Peyer's patch (tissue), 4 donors: ENCODE measurements at regions not wholly inside any gene's neighbourhood (a gene's known extent, or its start where the extent isn't known, plus 50 kb on each side); places are given as distances from the start of the nearest gene placed in this dataset.
"Not testable (repeated sequence)": the region's sequence is repeated elsewhere in the genome, so short reads cannot be mapped to it uniquely, and the experiment has no call there.

Source experiments
- DNase-seq, 3 donors: peaks; one replicate each; pipeline ENCODE4 v3.0.0-alpha.2; 2017 to 2019
- H3K27ac ChIP-seq, 4 donors: fragments of 200-600 bp; sonication (generic); one replicate each; pipeline ENCODE4 v1.5.1; 2016 to 2019
- H3K27me3 ChIP-seq, 2 donors: fragments of 200-600 bp; sonication (generic); one replicate each; pipeline ENCODE4 v1.5.1; 2019
- H3K36me3 ChIP-seq, 3 donors: fragments of 200-600 bp; sonication (generic); one replicate each; pipeline ENCODE4 v1.5.1; 2016 to 2019
- H3K4me1 ChIP-seq, 4 donors: fragments of 200-600 bp; sonication (generic); one replicate each; pipeline ENCODE4 v1.5.1; 2016 to 2019
- H3K4me3 ChIP-seq, 4 donors: fragments of 200-600 bp; sonication (generic); 1 replicate in 3 of 4; 2 replicates in 1 of 4; pipeline ENCODE4 v1.5.1; 2016 to 2019; ENCODE audit warnings: mild to moderate bottlenecking in 1 of 4
- H3K9me3 ChIP-seq, 4 donors: fragments of 200-600 bp; sonication (generic); one replicate each; pipeline ENCODE4 v1.5.1; 2016 to 2019; ENCODE audit warnings: mild to moderate bottlenecking in 1 of 4
- POLR2A ChIP-seq, 2 donors: fragments of 450-650 bp; IDR thresholded peaks; one replicate each; pipeline ENCODE4 v1.5.1; 2017; ENCODE audit warnings: antibody characterized with exemption in 2 of 2, mild to moderate bottlenecking in 2 of 2, moderate library complexity in 2 of 2
- TF ChIP-seq, protein P1 (sequence below), 6 experiments: fragments of 450-650 bp in 4 of 6; fragments of 200-600 bp in 2 of 6; sonication (generic) in 1 of 6; IDR thresholded peaks; one replicate each; pipeline ENCODE4 v1.5.1; 2017 to 2019; ENCODE audit warnings: antibody characterized with exemption in 6 of 6, mild to moderate bottlenecking in 3 of 6, moderate library complexity in 1 of 6

DNA sequence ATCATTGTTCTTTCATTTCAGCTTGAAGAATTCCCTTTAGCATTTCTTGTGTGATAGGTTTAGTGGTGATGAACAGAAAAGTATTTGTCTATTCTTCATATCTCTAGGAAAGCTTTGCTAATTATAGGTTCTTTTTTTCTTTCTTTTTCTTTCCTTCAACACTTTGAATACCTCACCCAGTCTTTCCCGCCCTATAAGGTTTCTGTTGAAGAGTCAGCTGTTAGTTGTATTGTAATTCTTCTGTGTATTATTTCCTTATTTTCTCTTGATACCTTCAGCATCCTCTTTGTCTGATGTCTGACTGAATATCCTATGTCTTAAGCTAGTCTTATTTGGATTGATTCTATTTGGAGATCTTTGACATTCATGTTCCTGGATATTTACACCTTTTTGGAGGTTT, 1989.4 kb downstream of the PCDH9 start:
- no peaks in the 10 kb centered on the region for H3K36me3 ChIP-seq
- H3K9me3 ChIP-seq, result peaks cover 0 to 3% (median 0%) of the 10 kb centered on the region in 4 donors
- H3K27ac ChIP-seq, result no peak overlapping the region
- no peaks in the 10 kb centered on the region for H3K27me3 ChIP-seq
- TF ChIP-seq, protein P1, sequence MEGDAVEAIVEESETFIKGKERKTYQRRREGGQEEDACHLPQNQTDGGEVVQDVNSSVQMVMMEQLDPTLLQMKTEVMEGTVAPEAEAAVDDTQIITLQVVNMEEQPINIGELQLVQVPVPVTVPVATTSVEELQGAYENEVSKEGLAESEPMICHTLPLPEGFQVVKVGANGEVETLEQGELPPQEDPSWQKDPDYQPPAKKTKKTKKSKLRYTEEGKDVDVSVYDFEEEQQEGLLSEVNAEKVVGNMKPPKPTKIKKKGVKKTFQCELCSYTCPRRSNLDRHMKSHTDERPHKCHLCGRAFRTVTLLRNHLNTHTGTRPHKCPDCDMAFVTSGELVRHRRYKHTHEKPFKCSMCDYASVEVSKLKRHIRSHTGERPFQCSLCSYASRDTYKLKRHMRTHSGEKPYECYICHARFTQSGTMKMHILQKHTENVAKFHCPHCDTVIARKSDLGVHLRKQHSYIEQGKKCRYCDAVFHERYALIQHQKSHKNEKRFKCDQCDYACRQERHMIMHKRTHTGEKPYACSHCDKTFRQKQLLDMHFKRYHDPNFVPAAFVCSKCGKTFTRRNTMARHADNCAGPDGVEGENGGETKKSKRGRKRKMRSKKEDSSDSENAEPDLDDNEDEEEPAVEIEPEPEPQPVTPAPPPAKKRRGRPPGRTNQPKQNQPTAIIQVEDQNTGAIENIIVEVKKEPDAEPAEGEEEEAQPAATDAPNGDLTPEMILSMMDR (IDR thresholded peaks at IDR 0.05), result no peak
- TF ChIP-seq POLR2A (IDR thresholded peaks at IDR 0.05), result no peak
- H3K4me1 ChIP-seq, result no peaks in the 10 kb centered on the region
- no peak overlapping the region for H3K4me3 ChIP-seq
- no peak for DNase-seq

DNA sequence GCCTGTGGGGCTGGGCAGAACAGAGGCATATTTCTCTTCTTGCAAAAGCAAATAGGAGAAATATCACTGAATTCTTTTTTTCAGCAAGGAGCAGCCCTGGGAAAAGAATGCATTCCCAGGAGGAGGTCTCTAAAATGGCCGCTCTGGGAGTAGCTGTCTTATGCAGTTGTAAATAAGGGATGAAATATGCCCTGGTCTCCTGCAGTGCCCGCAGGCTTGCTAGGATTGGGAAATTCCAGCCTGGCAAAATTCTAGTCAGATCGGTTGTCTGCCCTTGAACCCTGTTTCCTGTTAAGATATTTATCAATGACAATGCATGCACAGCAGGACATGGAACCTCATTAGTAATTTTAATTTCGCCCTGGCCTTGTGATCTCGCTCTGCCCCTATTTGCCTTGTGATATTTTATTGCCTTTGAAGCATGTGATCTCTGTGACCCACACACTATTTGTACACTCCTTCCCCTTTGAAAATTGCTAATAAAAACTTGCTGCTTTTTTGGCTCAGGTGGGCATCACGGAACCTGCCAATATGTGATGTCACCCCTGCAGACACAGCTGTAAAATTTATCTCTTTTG, 1993.2 kb downstream of the PCDH9 start:
- H3K27me3 ChIP-seq, result no peaks in the 10 kb centered on the region
- no peak for DNase-seq
- H3K27ac ChIP-seq, result no peak overlapping the region
- peaks cover 0 to 3% (median 0%) of the 10 kb centered on the region in 4 donors for H3K9me3 ChIP-seq
- H3K4me3 ChIP-seq, result no peak overlapping the region
- H3K4me1 ChIP-seq, result no peaks in the 10 kb centered on the region
- H3K36me3 ChIP-seq, result no peaks in the 10 kb centered on the region
- TF ChIP-seq, protein P1 (IDR thresholded peaks at IDR 0.05), result no peak
- no peak for TF ChIP-seq POLR2A (IDR thresholded peaks at IDR 0.05)

DNA sequence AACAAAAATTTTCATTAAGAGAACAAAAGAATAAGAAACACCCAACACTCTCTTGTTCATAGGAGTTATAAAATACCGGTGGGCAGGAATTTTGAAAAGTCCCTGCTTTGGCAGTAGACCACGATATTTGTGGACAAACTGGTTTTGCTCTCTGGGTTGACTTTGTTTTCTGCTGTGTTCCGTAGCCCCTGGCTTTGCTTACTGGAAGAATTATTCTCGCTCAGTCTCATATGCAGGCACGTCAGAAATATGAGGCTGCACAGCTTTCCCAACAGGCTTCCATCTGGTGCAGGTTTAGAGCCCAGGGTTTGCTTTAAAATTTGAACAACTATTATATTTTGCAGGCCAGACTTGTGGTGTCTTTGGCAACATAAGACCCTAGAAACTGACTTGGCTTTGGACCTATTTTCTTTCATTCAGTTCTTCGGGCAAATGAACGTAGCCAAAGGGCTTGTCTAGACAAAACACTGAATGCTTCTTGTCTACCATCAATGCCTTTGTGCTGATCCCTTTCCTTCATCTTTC, 2012.6 kb downstream of the PCDH9 start:
- Histone ChIP-seq H3K4me1 (no peaks in the 10 kb centered on the region), H3K27me3 (no peaks in the 10 kb centered on the region), H3K4me3 (no peak overlapping the region), H3K27ac (no peak overlapping the region), H3K9me3 (no peaks in the 10 kb centered on the region), H3K36me3 (no peaks in the 10 kb centered on the region)
- DNase-seq, result no peak
- no peak for TF ChIP-seq POLR2A (IDR thresholded peaks at IDR 0.05)
- TF ChIP-seq, protein P1 (IDR thresholded peaks at IDR 0.05), result no peak

DNA sequence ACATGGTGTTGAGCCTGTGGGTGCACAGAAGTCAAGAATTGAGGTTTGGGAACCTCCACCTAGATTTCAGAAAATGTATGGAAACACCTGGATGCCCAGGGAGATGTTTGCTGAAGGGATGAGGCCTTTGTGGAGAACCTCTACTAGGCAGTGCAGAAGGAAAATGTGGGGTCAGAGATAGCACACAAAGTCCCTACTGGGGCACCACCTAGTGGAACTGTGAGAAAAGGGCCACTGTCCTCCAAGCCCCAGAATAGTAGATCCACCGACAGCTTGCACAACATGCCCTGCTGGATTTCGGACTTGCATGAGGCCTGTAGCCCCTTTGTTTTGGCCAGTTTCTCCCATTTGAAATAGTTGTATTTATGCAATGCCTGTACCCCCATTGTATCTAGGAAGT, 2027.3 kb downstream of the PCDH9 start:
- not testable (repeated sequence) for H3K27me3 ChIP-seq, H3K4me1 ChIP-seq, H3K9me3 ChIP-seq, H3K36me3 ChIP-seq, H3K4me3 ChIP-seq, DNase-seq, H3K27ac ChIP-seq

DNA sequence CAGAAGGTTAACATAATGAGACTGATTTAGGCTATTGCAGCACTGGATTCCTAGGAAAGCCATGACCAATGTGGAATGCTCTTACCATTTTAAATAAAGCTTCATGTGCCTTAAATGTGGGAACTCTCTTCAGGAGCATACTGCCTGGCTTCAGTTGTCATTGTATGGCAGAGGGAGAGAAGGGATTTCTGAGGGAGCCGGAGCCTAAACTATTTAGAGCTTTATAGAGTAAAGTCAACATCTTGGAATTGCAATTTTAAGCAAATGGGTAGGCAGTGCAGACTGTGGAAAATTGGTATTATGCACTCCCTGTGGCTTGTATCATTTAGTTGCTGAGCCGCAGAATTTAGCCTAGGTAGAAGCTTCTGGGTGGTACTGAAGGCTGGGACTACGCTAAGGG, 2041.4 kb downstream of the PCDH9 start:
- H3K9me3 ChIP-seq, result no peaks in the 10 kb centered on the region
- H3K27ac ChIP-seq, result no peak overlapping the region

DNA sequence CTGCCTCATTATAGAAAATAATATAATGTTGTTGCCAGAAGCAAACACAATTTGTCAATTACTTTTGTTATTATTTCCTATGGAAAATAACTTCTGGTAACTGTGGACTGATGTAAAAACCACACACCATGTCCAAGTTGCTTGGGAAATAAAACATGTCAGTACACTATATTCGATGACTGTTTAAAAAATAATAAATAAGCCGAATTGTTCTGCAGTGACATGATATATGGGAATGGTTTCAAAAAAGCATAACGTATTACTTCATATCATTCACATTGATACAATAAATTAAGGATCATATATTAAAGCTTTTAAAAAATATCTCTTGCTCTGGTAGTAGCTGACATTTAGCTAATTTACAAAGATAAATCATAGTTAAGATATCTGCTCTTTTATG, 2062.1 kb downstream of the PCDH9 start:
- Histone ChIP-seq H3K4me3 (no peak overlapping the region), H3K9me3 (no peaks in the 10 kb centered on the region), H3K27me3 (no peaks in the 10 kb centered on the region), H3K4me1 (no peaks in the 10 kb centered on the region), H3K27ac (no peak overlapping the region), H3K36me3 (no peaks in the 10 kb centered on the region)
- TF ChIP-seq POLR2A (IDR thresholded peaks at IDR 0.05), result no peak
- TF ChIP-seq, protein P1 (IDR thresholded peaks at IDR 0.05), result no peak
- DNase-seq, result no peak

More for the DNA sequence above, 2041.4 kb downstream of the PCDH9 start:
- H3K4me1 ChIP-seq, result no peaks in the 10 kb centered on the region
- DNase-seq, result no peak
- TF ChIP-seq, protein P1 (IDR thresholded peaks at IDR 0.05), result no peak
- TF ChIP-seq POLR2A (IDR thresholded peaks at IDR 0.05), result no peak
- no peak overlapping the region for H3K4me3 ChIP-seq
- H3K27me3 ChIP-seq, result no peaks in the 10 kb centered on the region
- no peaks in the 10 kb centered on the region for H3K36me3 ChIP-seq
